Tibial nerve (tissue), 4 donors: ENCODE measurements at regions not wholly inside any gene's neighbourhood (a gene's known extent, or its start where the extent isn't known, plus 50 kb on each side); places are given as distances from the start of the nearest gene placed in this dataset.

Experiments
- EP300 ChIP-seq, 2 donors: sonication (generic); formaldehyde crosslinking; IDR thresholded peaks; one replicate each; pipeline ENCODE4 v1.6.1; 2017; ENCODE audit warnings: antibody characterized with exemption in 2 of 2, mild to moderate bottlenecking in 1 of 2
- POLR2A ChIP-seq, 2 donors: fragments of 450-650 bp; IDR thresholded peaks; one replicate each; pipeline ENCODE4 v1.6.1; 2017; ENCODE audit warnings: antibody characterized with exemption in 2 of 2, mild to moderate bottlenecking in 2 of 2, moderate library complexity in 2 of 2
- TF ChIP-seq, protein P1 (sequence below), 5 experiments: fragments of 200-600 bp in 3 of 5; fragments of 450-650 bp in 2 of 5; sonication (generic) in 3 of 5; IDR thresholded peaks; one replicate each; pipeline ENCODE4 v1.5.1; 2016 to 2019; ENCODE audit warnings: antibody characterized with exemption in 5 of 5, mild to moderate bottlenecking in 3 of 5, moderate library complexity in 2 of 5

DNA sequence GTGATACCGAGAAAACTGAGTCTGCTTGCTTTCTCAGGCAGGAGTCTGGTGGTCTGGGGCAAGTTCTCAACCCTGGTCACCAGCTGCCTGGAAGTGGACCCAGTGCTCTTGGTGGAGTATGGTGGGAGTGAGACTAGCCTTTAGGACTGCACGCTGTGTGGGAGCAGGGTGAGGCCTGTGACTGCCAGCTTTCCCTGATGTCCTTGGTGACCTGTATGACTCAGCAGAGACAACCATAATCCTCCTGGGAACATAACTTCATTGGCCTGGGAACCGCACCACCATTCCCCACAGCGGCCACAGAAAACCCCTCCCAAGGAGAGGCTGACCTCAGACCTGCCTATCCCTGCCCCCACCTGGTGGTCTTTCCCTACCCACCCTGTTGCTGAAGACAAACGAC lies 139.5 kb upstream of the CHRM2 start:
- TF ChIP-seq, protein P1, sequence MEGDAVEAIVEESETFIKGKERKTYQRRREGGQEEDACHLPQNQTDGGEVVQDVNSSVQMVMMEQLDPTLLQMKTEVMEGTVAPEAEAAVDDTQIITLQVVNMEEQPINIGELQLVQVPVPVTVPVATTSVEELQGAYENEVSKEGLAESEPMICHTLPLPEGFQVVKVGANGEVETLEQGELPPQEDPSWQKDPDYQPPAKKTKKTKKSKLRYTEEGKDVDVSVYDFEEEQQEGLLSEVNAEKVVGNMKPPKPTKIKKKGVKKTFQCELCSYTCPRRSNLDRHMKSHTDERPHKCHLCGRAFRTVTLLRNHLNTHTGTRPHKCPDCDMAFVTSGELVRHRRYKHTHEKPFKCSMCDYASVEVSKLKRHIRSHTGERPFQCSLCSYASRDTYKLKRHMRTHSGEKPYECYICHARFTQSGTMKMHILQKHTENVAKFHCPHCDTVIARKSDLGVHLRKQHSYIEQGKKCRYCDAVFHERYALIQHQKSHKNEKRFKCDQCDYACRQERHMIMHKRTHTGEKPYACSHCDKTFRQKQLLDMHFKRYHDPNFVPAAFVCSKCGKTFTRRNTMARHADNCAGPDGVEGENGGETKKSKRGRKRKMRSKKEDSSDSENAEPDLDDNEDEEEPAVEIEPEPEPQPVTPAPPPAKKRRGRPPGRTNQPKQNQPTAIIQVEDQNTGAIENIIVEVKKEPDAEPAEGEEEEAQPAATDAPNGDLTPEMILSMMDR (IDR thresholded peaks at IDR 0.05), result no peak
- TF ChIP-seq POLR2A (IDR thresholded peaks at IDR 0.05) (no peak), EP300 (IDR thresholded peaks at IDR 0.05) (no peak)
